ENCODE measurements at regions not wholly inside any gene's neighbourhood (a gene's known extent, or its start where the extent isn't known, plus 50 kb on each side); places are given as distances from the start of the nearest gene placed in this dataset.
"Not testable (repeated sequence)": the region's sequence is repeated elsewhere in the genome, so short reads cannot be mapped to it uniquely, and the experiment has no call there.

DNA sequence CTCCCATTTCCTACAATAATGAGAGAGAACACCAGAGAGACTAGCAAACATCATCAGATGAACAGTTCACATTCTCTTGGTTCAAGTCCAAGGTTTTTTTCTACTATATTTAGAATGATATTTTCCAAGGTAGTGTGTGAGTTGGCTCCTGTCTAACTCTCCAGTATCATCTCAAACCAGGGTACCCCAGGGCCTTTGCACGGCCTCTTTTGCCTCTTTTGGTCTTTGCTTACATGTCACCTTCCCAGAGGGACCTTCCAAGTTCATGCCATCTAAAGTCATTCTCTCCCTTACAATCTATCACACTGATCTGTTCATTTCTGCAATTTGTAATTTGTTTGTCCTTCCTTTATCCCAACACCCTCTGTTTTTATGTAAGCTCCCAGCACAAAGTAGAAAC is 264.5 kb downstream of the VRK1 start:
- H3K36me3 Mint-ChIP-seq (ENCODE audit: low read depth) = no peaks in the 10 kb centered on the region
- H3K9me3 Mint-ChIP-seq = no peaks in the 10 kb centered on the region
- peaks cover 4% of the 10 kb centered on the region for H3K4me1 Mint-ChIP-seq (ENCODE audit: low read depth)
- peaks cover 5% of the 10 kb centered on the region for H3K27me3 Mint-ChIP-seq (ENCODE audit: low read depth)
- H3K4me3 Mint-ChIP-seq = no peak overlapping the region
- no peak overlapping the region for H3K27ac Mint-ChIP-seq

DNA sequence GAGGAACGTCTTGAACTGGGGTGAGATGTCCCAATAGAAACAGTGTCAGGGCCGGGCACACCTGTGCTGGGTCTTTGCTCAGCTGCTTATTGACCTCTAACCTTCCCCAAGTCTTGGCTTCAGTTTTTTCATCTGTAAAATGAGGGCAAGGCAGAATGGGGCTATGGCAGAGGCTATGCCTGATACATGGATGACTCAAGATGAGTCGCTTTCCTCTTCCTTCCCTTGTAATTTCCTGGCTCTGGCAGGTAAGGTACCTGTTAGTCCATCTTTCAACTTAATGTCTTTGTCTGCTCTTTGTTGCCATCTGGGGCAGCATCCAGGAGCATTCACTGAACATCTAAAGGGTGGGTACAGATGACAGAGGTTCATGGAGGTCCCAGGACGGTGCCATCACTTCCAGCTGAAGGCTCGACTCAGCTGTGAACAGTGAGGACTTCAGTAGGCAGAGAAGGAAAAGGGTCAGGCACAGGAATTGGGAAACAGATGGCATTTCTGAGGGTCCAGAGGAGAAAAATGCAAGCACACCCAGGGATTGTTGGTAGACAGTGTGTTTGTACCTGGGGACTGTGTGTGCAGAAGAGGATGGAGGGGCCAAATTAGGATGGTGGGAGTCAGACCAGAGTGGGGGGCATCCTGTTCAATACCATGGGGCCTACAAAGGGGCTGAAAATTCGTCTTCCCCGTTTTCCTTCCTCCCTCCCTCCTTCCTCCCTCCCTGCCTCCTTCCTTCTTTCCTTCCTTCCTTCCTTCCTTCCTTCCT is 268.3 kb downstream of the VRK1 start:
- H3K4me1 Mint-ChIP-seq (ENCODE audit: low read depth) = peaks cover 4% of the 10 kb centered on the region
- no peaks in the 10 kb centered on the region for H3K36me3 Mint-ChIP-seq (ENCODE audit: low read depth)
- H3K27ac Mint-ChIP-seq = no peak overlapping the region
- H3K9me3 Mint-ChIP-seq = no peaks in the 10 kb centered on the region
- H3K27me3 Mint-ChIP-seq (ENCODE audit: low read depth) = peaks cover 5% of the 10 kb centered on the region
- H3K4me3 Mint-ChIP-seq = no peak overlapping the region

DNA sequence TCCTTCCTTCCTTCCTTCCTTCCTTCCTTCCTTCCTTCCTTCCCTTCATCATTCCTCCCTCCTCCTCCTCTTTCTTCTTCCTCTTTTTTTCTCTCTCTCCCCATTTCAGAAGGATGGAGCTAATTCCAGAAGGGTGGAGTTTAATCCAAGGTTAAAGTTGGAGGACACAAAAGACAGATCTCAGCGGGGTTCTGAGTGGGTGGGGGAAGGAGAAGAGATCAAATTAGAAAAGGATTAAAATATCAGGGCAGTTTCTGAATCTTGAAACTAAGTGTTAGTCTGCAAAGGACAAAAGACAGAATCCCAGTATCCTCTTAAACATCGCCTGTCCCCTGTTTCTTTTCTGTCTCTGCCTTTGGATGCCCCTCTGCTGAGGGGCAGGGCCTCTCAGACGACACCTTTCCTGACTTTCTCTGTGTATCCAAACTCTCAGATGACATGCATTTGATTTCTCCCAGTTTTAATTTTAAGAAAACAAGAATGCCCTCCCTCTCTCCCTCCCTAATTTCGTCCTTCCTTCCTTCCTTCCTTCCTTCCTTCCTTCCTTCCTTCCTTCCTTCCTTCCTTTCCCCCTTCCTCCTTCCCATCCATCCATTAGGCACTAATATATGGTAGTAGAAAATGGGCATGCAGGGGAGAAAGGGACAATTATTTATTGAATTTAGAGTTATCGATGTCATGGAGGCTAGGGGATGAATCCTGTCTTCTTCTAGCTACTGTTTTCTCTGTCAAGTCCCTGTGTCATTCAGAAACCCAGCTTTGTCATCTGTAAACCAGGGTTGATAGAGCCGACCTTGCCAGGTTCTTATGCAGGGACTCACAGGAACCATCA is 269.1 kb downstream of the VRK1 start:
- Mint-ChIP-seq H3K4me3 (no peak overlapping the region), H3K27ac (no peak overlapping the region), H3K4me1 (ENCODE audit: low read depth) (peaks cover 4% of the 10 kb centered on the region), H3K36me3 (ENCODE audit: low read depth) (no peaks in the 10 kb centered on the region), H3K9me3 (no peaks in the 10 kb centered on the region), H3K27me3 (ENCODE audit: low read depth) (peaks cover 8% of the 10 kb centered on the region)

DNA sequence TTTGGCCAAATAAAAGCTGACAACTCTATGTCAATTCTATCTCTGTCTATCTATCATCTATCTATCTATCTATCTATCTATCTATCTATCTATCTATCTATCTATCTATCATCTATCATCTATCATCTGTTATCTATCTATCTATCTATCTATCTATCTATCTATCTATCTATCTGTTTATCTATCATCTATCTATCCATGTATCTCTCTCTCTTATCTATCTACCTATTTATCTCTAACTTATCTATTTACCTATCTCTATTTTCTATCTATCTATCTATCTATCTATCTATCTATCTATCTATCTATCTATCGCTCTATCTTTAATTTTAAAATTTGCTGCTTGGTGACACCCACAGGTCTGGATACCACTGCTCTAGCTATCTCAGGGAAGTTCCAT is 271.1 kb downstream of the VRK1 start:
- H3K27ac Mint-ChIP-seq; H3K9me3 Mint-ChIP-seq; H3K4me1 Mint-ChIP-seq (ENCODE audit: low read depth); H3K27me3 Mint-ChIP-seq (ENCODE audit: low read depth); H3K36me3 Mint-ChIP-seq (ENCODE audit: low read depth); H3K4me3 Mint-ChIP-seq: not testable (repeated sequence)

DNA sequence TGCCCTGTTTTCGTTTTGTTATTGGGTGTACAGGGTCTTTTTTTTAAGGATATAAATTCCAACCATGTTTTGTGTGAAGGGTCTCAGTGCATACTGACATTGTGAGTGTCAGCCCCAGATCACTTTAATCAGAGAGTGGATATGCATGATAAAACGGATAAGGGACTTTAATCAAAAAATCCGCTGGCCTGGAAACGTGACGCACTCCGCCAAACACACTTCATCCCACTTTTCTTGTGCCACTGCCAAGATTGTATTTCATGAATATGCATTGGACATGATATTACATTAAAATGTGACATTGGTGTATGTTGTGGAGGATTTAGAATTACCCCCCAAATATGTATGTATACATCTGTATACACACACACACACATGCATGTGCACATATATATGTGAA is 273.1 kb downstream of the VRK1 start:
- Mint-ChIP-seq H3K36me3 (ENCODE audit: low read depth) (no peaks in the 10 kb centered on the region), H3K4me3 (no peak overlapping the region), H3K4me1 (ENCODE audit: low read depth) (peaks cover 5% of the 10 kb centered on the region), H3K27me3 (ENCODE audit: low read depth) (peaks cover 9% of the 10 kb centered on the region), H3K9me3 (no peaks in the 10 kb centered on the region), H3K27ac (no peak overlapping the region)

DNA sequence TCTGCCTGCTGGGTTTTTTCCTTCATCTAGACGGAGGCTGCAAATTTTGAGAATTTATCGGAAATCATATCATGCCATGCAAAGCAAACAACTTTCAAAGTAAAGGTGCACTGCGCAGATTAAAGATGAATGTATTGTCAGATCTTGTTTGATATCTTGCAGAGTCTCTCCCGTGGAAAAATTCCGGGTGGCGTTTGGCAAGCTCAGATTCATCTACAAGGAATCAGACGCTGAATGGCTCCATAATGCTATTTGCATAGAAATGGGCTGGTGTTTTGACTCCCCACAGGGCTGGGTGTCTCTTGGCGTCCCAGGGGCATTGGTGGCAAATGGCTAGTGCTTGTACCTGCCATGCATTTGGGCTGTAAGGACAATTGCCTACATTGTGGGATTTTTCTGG is 274.0 kb downstream of the VRK1 start:
- H3K27ac Mint-ChIP-seq = no peak overlapping the region
- no peak overlapping the region for H3K4me3 Mint-ChIP-seq
- H3K4me1 Mint-ChIP-seq (ENCODE audit: low read depth) = peaks cover 4% of the 10 kb centered on the region
- no peaks in the 10 kb centered on the region for H3K36me3 Mint-ChIP-seq (ENCODE audit: low read depth)
- no peaks in the 10 kb centered on the region for H3K9me3 Mint-ChIP-seq
- peaks cover 11% of the 10 kb centered on the region for H3K27me3 Mint-ChIP-seq (ENCODE audit: low read depth)

DNA sequence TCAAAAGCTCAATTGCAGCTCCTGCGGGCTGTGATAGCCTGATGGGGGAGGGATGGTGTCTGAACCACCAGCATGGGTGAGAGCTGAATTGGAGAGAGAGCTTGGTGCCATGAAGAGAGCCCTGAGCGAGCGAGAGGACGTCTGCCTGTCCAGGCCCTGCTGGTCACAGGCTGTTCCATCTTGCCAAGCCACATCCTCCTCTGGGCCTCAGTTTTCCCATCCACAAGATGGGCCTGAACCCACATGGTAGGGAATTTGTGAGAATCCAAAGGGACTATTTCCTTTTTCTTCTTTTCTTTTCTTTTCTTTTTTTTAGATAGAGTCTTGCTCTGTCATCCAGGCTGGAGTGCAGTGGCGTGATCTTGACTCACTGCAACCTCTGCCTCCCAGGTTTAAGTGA is 276.4 kb downstream of the VRK1 start:
- H3K27me3 Mint-ChIP-seq (ENCODE audit: low read depth) = peaks cover 19% of the 10 kb centered on the region
- H3K9me3 Mint-ChIP-seq = no peaks in the 10 kb centered on the region
- no peak overlapping the region for H3K27ac Mint-ChIP-seq
- peaks cover 10% of the 10 kb centered on the region for H3K4me1 Mint-ChIP-seq (ENCODE audit: low read depth)
- H3K4me3 Mint-ChIP-seq = no peak overlapping the region
- no peaks in the 10 kb centered on the region for H3K36me3 Mint-ChIP-seq (ENCODE audit: low read depth)

DNA sequence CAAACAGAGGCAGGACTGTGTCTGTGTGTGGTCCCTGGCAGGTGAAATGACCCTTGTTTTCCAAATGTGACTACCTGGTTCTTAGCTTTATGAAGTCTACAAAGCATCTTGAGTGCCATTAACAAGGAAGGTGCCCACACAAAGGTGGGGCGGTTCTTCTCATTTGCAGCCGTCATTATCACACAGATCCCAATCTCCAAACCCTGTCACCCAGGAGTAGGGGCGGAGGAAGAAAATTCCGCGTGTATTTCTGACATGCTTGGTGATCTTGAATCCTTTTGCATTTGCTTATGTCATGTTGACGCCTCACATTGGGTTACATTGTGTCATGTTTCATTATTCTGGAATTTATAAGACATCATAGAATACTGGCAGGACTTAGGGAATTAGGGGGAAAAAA is 277.3 kb downstream of the VRK1 start:
- Mint-ChIP-seq H3K27me3 (ENCODE audit: low read depth) (peaks cover 19% of the 10 kb centered on the region), H3K27ac (no peak overlapping the region), H3K36me3 (ENCODE audit: low read depth) (no peaks in the 10 kb centered on the region), H3K4me1 (ENCODE audit: low read depth) (peaks cover 10% of the 10 kb centered on the region), H3K4me3 (no peak overlapping the region), H3K9me3 (no peaks in the 10 kb centered on the region)

DNA sequence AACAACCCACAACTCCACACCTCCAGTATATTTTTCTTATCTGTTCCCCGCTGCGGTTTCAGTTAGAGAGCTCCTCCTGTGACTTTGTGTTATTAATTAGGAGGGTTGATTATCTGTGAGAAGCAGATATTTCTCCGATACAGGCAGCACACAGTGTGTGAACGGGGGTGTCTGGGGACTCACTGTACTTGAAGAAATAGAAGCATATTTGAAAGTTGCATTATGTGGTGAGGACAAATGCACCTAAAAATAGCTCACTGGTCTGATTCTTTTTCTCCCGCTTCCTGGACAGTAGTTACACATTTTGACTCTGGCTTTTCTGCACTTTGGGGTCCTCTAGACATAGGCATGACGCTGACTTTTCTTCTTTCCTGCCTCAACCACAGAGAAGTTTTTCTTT is 277.7 kb downstream of the VRK1 start:
- no peak overlapping the region for H3K27ac Mint-ChIP-seq
- no peak overlapping the region for H3K4me3 Mint-ChIP-seq
- peaks cover 19% of the 10 kb centered on the region for H3K27me3 Mint-ChIP-seq (ENCODE audit: low read depth)
- no peaks in the 10 kb centered on the region for H3K9me3 Mint-ChIP-seq
- peaks cover 10% of the 10 kb centered on the region for H3K4me1 Mint-ChIP-seq (ENCODE audit: low read depth)
- no peaks in the 10 kb centered on the region for H3K36me3 Mint-ChIP-seq (ENCODE audit: low read depth)

DNA sequence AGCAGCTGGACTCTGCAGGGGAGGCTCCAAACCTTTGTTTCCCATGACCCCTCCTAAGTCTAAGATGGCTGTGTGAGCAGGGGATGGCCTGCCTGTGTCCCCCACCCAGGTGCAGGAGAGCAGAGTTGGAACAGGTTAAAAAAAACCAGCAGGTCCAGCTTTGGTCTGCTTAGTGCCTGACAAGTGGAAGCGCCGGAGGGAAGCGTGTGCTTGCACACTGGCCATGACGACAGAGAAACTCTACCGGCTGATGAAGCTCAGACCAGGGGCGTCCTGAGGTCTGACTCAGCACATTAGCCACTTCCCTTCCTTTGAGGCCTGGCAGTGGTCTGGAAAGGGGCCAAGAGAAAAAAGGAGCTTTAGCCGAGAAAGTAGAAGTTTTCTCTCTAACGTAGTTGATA is 280.1 kb downstream of the VRK1 start:
- Mint-ChIP-seq H3K9me3 (peaks cover 3% of the 10 kb centered on the region), H3K4me3 (no peak overlapping the region), H3K36me3 (ENCODE audit: low read depth) (no peaks in the 10 kb centered on the region), H3K27ac (no peak overlapping the region), H3K27me3 (ENCODE audit: low read depth) (peaks cover 15% of the 10 kb centered on the region), H3K4me1 (ENCODE audit: low read depth) (peaks cover 10% of the 10 kb centered on the region)

DNA sequence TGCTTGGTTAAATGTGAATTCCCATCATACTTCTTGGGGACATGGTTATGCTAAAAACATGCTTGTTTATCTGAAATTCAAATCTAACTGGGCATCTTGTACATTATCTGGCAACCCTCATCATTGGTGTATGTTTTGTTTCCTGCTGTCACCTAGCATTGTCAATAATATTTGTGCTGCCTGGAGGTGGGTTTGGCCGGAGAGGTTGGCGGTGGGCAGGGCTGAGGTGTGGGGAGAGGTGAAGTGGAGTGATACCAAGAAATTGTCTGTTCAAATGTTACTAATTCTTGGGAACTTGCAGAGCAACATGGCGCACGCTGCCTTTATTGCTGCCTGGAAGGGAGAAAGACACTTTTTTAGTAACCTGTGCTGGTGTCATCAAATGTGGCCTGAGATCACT is 280.5 kb downstream of the VRK1 start:
- Mint-ChIP-seq H3K4me1 (ENCODE audit: low read depth) (peaks cover 10% of the 10 kb centered on the region), H3K27ac (no peak overlapping the region), H3K36me3 (ENCODE audit: low read depth) (no peaks in the 10 kb centered on the region), H3K27me3 (ENCODE audit: low read depth) (peaks cover 15% of the 10 kb centered on the region), H3K9me3 (peaks cover 3% of the 10 kb centered on the region), H3K4me3 (no peak overlapping the region)

DNA sequence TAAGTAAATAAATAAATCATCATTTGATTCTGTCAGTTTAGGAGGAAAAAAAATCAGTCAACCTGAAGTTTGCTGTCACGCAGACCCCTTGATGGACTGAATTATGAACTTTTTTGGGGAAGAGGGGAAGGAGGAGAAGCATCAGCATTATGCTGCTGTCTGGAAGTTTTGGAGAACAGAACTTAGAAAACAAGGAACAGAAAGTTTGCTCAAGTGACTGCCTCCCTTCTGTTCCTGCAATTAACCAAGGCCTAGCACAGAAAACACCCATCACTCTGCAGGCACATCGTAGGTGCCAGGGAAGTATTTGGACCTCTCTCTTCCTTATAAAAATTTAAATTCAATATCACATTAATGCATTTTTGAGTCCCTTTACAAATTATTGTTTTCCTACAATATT is 283.8 kb downstream of the VRK1 start:
- H3K27ac Mint-ChIP-seq = no peak overlapping the region
- peaks cover 7% of the 10 kb centered on the region for H3K4me1 Mint-ChIP-seq (ENCODE audit: low read depth)
- H3K27me3 Mint-ChIP-seq (ENCODE audit: low read depth) = peaks cover 9% of the 10 kb centered on the region
- no peaks in the 10 kb centered on the region for H3K36me3 Mint-ChIP-seq (ENCODE audit: low read depth)
- H3K4me3 Mint-ChIP-seq = no peak overlapping the region
- peaks cover 3% of the 10 kb centered on the region for H3K9me3 Mint-ChIP-seq

DNA sequence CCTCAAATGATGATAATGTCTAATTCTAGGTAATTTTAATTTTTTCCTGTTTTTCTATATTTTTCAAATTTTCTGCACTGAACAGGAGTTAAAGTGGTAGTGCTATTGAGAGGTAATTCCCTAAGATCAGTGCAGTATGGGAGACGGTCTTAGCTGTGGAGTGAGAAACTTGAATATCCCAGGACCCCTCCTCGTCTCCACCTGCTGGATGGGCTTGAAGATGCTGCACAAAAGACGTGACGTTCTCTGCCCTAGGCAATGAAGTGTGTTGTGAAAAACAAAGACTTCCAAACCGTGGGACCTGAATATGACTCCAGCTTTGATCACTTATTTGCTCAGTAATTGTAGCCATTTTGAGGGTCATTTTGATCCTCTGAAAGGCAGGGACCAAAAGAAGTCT is 298.1 kb downstream of the VRK1 start:
- no peak overlapping the region for H3K27ac Mint-ChIP-seq
- H3K4me3 Mint-ChIP-seq = no peak overlapping the region

DNA sequence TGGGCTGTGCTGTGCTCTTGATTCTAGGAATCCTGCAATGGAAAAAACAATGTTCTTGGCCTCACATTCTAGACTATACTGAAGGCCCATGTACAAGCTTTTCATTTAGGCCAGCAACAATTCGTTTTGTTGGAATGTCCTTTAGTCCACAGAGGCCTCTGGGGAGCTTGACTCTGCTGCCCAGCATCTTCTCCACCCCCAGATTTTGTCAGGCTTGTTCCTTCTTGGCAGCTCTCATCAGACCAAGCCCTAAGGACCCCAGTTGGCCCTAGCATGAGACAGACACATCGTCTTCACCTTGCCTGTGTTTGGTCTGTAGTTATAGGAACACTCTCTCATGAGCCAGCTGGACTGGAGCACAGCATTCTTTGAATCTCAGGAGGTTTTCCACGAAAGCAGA is 300.1 kb downstream of the VRK1 start:
- H3K4me1 Mint-ChIP-seq (ENCODE audit: low read depth) = no peaks in the 10 kb centered on the region
- H3K36me3 Mint-ChIP-seq (ENCODE audit: low read depth) = no peaks in the 10 kb centered on the region
- no peak overlapping the region for H3K4me3 Mint-ChIP-seq
- H3K27me3 Mint-ChIP-seq (ENCODE audit: low read depth) = no peaks in the 10 kb centered on the region
- H3K27ac Mint-ChIP-seq = no peak overlapping the region
- no peaks in the 10 kb centered on the region for H3K9me3 Mint-ChIP-seq

More for the DNA sequence above, 298.1 kb downstream of the VRK1 start:
- Mint-ChIP-seq H3K36me3 (ENCODE audit: low read depth) (no peaks in the 10 kb centered on the region), H3K27me3 (ENCODE audit: low read depth) (no peaks in the 10 kb centered on the region), H3K4me1 (ENCODE audit: low read depth) (no peaks in the 10 kb centered on the region), H3K9me3 (no peaks in the 10 kb centered on the region)

DNA sequence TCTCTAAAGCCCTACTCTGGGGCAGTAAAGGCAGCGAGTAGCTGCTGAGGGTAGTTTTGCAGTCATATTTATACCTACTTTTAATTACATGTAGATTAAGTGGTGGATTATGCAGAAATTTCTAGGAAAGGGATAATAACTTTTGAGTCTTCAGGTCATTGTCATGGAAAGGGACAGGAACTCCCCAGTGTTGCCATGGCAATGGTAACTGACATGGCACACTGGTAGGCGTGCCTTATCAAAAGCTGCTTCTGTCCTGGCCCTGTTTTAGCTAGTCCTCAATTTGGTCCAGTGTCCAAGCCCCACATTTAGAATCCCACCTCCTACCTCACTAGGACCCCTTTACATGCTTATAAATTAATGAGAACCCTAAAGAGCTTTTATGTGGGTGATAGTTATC is 303.1 kb downstream of the VRK1 start:
- H3K36me3 Mint-ChIP-seq (ENCODE audit: low read depth) = no peaks in the 10 kb centered on the region
- H3K4me3 Mint-ChIP-seq = no peak overlapping the region
- H3K9me3 Mint-ChIP-seq = no peaks in the 10 kb centered on the region
- no peak overlapping the region for H3K27ac Mint-ChIP-seq
- H3K4me1 Mint-ChIP-seq (ENCODE audit: low read depth) = no peaks in the 10 kb centered on the region
- H3K27me3 Mint-ChIP-seq (ENCODE audit: low read depth) = peaks cover 3% of the 10 kb centered on the region

Data from T-helper 1 cell treated with Interleukin-12 subunit alpha and Interleukin-12 subunit beta and Interleukin-4 antibody, amounts not matched to agents 30 μg/mL and 1 μg/mL, for 36 hours (primary cell).